T-helper 1 cell (primary cell): ENCODE measurements at regions not wholly inside any gene's neighbourhood (a gene's known extent, or its start where the extent isn't known, plus 50 kb on each side); places are given as distances from the start of the nearest gene placed in this dataset.
"Not testable (repeated sequence)": the region's sequence is repeated elsewhere in the genome, so short reads cannot be mapped to it uniquely, and the experiment has no call there.

Experiments used
- DNase-seq, 5 donors: peaks; one replicate each; pipeline ENCODE4 v3.0.0-alpha.2; 2012 to 2020

GRCh38 chr18:73674125-73674865 lies 473.3 kb downstream of the FBXO15 start:
- no peak for DNase-seq

- DNase-seq, result not testable (repeated sequence)
Measured at GRCh38 chr18:73671480-73671879, 476.2 kb downstream of the FBXO15 start.

DNA sequence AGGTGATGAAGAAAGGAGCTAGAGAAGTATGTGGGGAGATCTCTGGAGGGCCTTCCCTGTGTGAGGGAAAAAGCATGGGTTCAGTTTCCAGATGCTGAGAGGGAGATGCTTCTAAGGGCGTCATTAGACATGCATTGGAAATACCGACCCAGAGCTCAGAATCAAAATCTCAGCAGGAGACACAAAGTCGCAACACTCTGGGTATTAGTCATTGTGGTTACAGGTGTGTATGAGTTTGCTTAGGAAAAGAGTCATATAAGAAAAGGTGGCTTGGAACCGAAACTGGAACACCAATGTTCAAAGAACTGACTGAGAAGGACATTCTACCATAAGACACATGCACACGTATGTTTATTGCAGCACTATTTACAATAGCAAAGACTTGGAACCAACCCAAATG lies 477.1 kb downstream of the FBXO15 start:
- no peak for DNase-seq

DNA sequence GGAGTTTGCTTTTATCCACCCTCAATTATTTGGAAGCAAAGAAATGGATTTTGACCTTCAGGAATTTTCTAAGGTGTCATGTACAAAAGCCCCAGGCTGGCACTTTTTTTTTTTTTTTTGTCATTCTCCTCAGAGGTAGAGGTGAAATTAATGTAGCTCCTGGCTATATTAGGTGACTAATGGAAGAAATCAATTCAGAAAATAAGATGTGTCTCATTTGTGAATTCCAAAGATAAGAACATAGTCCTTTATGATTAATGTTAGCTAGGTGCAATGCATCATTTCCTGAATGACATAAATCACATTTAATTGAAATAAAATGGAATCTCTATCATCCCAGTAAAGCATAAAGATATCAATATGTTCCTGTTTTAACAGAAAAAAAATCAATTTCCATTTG lies 477.6 kb downstream of the FBXO15 start:
- DNase-seq, result no peak

GRCh38 chr18:73669297-73669696 lies 478.3 kb downstream of the FBXO15 start:
- DNase-seq, result no peak

GRCh38 chr18:73668051-73668450 lies 479.6 kb downstream of the FBXO15 start:
- no peak for DNase-seq

GRCh38 chr18:73666772-73667171 lies 480.9 kb downstream of the FBXO15 start:
- no peak for DNase-seq

DNA sequence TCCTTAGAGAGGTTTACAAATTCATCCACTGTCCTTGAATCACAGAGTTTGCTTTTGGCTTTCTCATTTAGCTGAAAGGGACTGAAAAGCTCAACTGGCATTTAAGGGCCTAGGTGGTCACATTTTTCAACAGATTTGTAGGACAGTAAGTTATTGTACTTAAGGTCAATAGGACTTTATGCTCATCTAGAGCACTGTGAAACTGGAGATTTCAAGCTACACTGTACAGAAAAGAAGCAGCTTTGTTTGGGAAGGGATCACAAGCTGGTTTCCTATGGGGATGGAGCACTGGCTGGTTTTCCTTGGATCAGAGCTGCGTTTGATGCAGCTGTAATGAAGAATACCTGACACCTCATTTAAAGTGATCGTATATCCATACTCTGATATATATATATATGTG lies 482.7 kb downstream of the FBXO15 start:
- no peak for DNase-seq

DNA sequence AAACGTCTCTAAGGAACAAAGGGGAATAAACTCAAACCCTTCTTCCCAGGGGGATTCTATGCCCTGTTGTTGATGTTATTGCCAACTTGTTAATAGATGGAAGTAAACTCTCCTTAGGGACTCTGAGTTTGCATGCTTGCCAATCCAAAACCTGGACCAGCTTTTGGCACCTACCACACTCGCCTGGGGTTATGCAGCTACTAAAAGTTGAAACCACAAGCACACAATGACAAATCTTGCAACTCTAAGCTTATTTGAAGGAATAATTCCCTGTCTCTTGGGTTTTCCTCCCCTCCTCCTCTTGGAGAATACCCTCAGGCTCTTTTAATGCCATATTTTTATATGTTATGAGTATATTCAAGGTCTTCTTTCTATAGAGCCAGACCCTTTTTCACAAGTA lies 484.1 kb downstream of the FBXO15 start:
- DNase-seq, result no peak

DNA sequence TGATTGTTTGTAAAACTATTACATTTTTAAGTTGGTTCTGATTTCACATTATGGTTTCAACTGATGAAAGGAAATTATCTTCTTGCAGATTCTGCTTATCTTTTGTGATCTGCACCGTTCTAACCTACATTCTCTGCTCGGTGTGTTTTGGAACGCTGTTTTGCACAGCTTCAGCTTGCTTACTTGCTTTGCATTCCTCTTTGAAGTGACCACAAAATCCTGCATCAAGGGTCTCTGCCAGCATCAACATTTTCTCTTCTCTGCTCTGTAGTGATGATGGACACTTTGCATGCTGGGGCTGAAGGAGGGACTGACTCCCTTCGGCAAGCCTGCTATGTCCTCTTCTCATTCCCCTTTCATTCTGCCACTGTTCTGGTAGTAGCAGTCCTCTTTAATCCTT lies 485.2 kb downstream of the FBXO15 start:
- no peak for DNase-seq

GRCh38 chr18:73660931-73661856 lies 486.4 kb downstream of the FBXO15 start:
- DNase-seq, result no peak

- no peak for DNase-seq
Measured at GRCh38 chr18:73656691-73657090, 490.9 kb downstream of the FBXO15 start.

DNA sequence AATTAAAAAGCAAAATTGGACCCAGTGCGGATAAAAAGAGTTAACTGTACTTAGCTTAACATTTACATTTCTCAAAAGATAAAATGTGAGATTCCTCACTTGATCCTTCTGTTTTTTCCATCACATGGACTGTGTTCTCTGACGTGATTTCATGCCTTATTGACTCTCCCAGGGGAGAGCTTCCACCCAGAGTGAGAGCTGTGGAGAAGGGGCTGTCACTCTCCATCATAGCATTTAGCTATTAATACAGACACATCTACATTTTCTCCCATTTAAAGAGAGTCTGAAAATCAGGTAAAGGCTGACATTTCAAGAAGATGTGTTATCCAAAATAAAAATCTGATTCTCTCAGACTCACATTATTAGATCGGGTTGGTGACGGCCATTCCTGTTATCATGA lies 493.8 kb downstream of the FBXO15 start:
- no peak for DNase-seq

- no peak for DNase-seq
Measured at GRCh38 chr18:73653251-73653650, 494.4 kb downstream of the FBXO15 start.

DNA sequence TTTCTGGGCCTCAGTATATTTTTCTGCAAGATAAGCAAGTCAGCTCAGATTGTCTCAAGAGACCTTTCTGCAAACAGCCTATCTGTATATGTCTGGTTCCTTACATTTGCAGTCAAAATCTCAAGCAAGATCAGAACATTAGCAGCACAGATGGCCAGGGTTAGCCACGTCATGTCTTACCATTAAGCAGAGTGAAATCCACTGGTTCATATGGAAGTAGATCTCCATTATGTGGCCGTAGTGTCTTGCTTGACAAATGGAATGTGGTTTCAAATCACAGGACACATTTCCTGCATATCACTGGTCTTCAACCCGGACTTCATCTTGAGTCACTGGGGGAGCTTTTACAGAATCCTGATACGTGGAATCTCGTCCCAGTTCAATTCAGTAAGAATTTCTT lies 500.2 kb downstream of the FBXO15 start:
- DNase-seq, result no peak

GRCh38 chr18:73646772-73647171 lies 500.9 kb downstream of the FBXO15 start:
- no peak for DNase-seq

DNA sequence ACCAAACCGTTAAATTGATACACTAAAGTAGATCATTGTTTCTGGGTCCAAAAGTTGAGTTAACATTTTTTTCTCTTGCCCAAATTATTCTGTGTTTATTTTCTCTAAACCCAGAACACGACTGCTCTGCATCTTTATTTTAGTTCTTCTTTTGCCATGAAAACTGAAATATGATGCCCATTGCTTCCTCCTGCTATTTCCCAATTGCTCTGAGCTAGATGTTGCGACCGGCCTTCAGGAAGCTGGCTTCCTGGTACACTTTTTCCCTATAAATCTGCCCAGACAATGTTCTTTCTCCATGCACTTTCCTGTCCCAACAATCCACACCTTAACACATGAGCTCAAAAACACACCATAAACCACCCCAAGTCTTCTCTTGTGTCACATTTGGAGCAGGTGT lies 501.4 kb downstream of the FBXO15 start:
- no peak for DNase-seq

DNA sequence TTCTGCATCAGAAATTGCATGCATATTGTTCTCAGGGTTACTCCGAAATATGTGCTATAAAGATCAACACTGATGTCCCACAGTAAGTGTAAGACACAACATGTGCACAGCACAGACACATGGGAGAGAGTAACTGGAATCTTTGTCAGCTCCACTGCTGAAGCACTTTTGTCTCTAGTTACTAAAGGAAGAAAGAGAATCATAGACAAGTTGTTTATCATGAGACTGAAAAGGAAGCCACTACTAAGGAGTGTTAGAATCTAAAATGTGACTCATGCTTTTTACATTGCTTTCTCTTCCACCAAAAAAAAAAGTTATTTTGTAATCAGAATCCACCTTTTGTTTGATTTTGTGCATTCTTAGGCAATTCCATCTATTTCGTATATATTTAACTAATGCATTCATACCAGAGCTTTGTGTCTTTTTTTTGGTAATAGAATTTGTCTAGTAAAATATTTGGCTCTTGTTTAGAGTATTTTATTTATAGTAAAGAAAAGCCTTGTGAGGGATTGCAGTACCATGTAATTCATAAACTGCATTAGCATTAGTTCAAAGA lies 502.4 kb downstream of the FBXO15 start:
- DNase-seq, result no peak

DNA sequence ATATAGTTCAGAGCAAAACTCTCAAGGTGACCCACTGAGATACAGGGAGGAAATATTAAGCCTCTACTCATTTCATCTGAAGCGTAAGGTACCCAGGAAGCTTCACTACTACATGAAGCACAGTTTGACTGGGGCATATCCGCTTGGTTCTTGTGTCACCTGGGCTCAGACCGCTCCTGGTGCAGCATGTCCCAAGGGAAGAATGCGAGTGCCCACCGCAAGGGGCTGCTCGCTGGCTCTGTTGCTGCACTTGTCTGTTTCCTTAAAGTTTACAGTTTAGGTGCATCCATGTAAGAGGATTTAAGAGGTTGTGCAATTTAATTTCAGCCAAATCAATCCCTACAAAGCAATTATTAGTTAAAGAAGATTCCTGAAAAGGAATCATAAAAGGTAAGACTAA lies 507.8 kb downstream of the FBXO15 start:
- no peak for DNase-seq

- no peak for DNase-seq
Measured at GRCh38 chr18:73638709-73639108, 508.9 kb downstream of the FBXO15 start.

- no peak for DNase-seq
Measured at GRCh38 chr18:73636355-73636754, 511.3 kb downstream of the FBXO15 start.

- no peak for DNase-seq
Measured at GRCh38 chr18:73626859-73627258, 520.8 kb downstream of the FBXO15 start.

GRCh38 chr18:73626221-73626620 lies 521.4 kb downstream of the FBXO15 start:
- DNase-seq, result no peak

- DNase-seq, result no peak
Measured at GRCh38 chr18:73621091-73621490, 526.5 kb downstream of the FBXO15 start.
